H1 (cell line): ENCODE measurements at regions not wholly inside any gene's neighbourhood (a gene's known extent, or its start where the extent isn't known, plus 50 kb on each side); places are given as distances from the start of the nearest gene placed in this dataset.

Experiments
- CBX5 ChIP-seq: fragments of 300-800, 300-1000 bp; sonication (generic); IDR thresholded peaks from 2 replicates; pipeline ENCODE4 v1.7.1; 2016; ENCODE audit warnings: antibody characterized with exemption, low read length, low read depth
- RNF2 ChIP-seq: fragments of 200-900, 300-1000 bp; sonication (generic); IDR thresholded peaks from 2 replicates; pipeline ENCODE4 v1.7.1; 2016; ENCODE audit warnings: borderline replicate concordance, low read depth, mild to moderate bottlenecking, antibody characterized with exemption, low read length; ENCODE audit not compliant: poor library complexity, severe bottlenecking; ENCODE audit errors: missing control alignments
- SAP30 ChIP-seq: fragments of 300-600 bp; sonication (generic); IDR thresholded peaks from 2 replicates; pipeline ENCODE4 v1.7.1; 2012; ENCODE audit warnings: low read length, moderate library complexity, mild to moderate bottlenecking, inconsistent platforms; ENCODE audit not compliant: insufficient read depth, insufficient replicate concordance
- YY1 ChIP-seq: IDR thresholded peaks from 2 replicates; pipeline ENCODE4 v1.6.1; 2011; ENCODE audit warnings: low read depth, mild to moderate bottlenecking, low read length
- TF ChIP-seq, protein P1 (sequence below): IDR thresholded peaks from 2 replicates; pipeline ENCODE4 v1.6.1; 2011; ENCODE audit warnings: low read length, improper control_type of control experiment
- TF ChIP-seq, protein P2 (sequence below): IDR thresholded peaks from 2 replicates; pipeline ENCODE4 v1.6.1; 2012; ENCODE audit warnings: inconsistent platforms

DNA sequence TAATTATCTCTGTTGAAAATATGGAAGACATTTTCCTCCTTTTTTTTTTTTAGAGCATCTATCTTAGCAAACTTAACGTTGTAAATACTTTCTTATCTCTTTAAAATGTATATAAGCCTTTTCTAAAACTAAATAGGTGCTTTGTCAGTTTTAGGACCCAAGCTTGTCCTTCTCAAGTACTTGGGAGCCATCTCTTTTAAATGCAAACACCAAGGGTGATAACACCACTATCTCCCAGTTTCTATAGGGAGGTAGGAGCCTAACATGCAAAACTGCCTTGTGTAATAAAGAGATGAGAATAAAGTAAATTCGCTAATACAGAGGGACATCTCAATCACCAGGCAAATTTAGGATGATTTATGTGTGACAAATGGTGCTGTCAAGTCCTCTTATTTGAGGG, 157.0 kb upstream of the FAM83B start (continued):
- TF ChIP-seq, protein P1, sequence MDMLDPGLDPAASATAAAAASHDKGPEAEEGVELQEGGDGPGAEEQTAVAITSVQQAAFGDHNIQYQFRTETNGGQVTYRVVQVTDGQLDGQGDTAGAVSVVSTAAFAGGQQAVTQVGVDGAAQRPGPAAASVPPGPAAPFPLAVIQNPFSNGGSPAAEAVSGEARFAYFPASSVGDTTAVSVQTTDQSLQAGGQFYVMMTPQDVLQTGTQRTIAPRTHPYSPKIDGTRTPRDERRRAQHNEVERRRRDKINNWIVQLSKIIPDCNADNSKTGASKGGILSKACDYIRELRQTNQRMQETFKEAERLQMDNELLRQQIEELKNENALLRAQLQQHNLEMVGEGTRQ, result no peak
- no peak for TF ChIP-seq CBX5
- TF ChIP-seq RNF2, result no peak
- no peak for TF ChIP-seq SAP30
- TF ChIP-seq, protein P2, sequence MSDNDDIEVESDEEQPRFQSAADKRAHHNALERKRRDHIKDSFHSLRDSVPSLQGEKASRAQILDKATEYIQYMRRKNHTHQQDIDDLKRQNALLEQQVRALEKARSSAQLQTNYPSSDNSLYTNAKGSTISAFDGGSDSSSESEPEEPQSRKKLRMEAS, result no peak
- TF ChIP-seq YY1, result no peak
